ENCODE measurements at regions not wholly inside any gene's neighbourhood (a gene's known extent, or its start where the extent isn't known, plus 50 kb on each side); places are given as distances from the start of the nearest gene placed in this dataset.
A peak's percentile ranks its signal among the peaks of the same experiment; 100 is the strongest.

DNA sequence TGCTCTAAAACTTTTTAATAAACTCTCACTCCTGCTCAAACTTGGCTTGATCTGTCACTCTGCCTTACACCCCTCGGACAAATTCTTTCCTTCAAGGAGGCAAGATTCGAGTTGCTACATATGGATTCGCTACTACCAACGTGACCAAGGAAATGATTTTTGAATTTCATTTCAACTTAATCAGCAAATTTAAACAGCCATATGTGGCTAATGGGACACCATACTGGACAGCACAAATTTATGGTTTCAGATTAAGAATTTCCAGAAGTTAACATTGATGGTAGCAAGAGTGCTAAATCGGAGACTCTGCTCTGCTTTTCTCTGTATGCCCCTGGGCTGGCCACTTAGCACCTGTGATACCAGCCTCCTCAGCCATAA is 318.2 kb upstream of the PSMD7 start:
- Histone ChIP-seq H3K27ac (ENCODE audit: low read depth, low read length) (no peak overlapping the region), H3K36me3 (ENCODE audit: control insufficient read depth in 3 of 3, insufficient read depth in 3 of 3, low read length in 3 of 3) (no peaks in the 10 kb centered on the region), H3K9me3 (ENCODE audit: control insufficient read depth in 3 of 3, low read length in 3 of 3) (no peaks in the 10 kb centered on the region), H3K27me3 (ENCODE audit: control insufficient read depth in 3 of 3, insufficient read depth in 3 of 3, low read length in 3 of 3) (no peaks in the 10 kb centered on the region), H3K9ac (ENCODE audit: low read depth in 1 of 3, low read length in 3 of 3) (no peak overlapping the region), H3K4me3 (ENCODE audit: low read length in 3 of 3) (no peak overlapping the region), H3K4me1 (ENCODE audit: control insufficient read depth in 3 of 3, insufficient read depth in 3 of 3, low read length in 3 of 3) (no peaks in the 10 kb centered on the region)

- H3K36me3 ChIP-seq (ENCODE audit: control insufficient read depth in 3 of 3, insufficient read depth in 3 of 3, low read length in 3 of 3) = no peaks in the 10 kb centered on the region
- no peak overlapping the region for H3K9ac ChIP-seq (ENCODE audit: low read depth in 1 of 3, low read length in 3 of 3)
- H3K4me1 ChIP-seq (ENCODE audit: control insufficient read depth in 3 of 3, insufficient read depth in 3 of 3, low read length in 3 of 3) = no peaks in the 10 kb centered on the region
- no peak overlapping the region for H3K4me3 ChIP-seq (ENCODE audit: low read length in 3 of 3)
- H3K27me3 ChIP-seq (ENCODE audit: control insufficient read depth in 3 of 3, insufficient read depth in 3 of 3, low read length in 3 of 3) = no peaks in the 10 kb centered on the region
- no peak overlapping the region for H3K27ac ChIP-seq (ENCODE audit: low read depth, low read length)
- H3K9me3 ChIP-seq (ENCODE audit: control insufficient read depth in 3 of 3, low read length in 3 of 3) = no peaks in the 10 kb centered on the region
Observed at GRCh38 chr16:73976644-73977043, 320.0 kb upstream of the PSMD7 start.

DNA sequence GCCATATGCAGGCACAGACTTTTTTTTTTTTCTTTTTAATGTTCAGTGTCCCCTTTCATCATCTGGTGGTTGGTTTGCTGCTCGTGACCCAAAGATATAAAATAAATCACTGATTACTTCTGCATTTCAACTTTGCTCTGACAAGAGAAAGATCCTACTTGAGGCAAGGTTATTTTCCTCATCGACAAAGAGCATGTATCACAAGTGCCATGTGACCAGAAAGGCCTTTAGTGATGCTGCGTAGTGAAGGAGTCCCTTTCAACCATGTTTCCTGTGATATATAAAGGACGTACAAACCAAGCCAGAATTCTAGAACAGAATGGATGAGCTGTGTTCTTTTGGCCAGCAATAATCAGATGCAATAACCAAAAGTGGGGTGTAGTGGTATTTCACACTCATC is 323.4 kb upstream of the PSMD7 start:
- Histone ChIP-seq H3K4me1 (ENCODE audit: control insufficient read depth in 3 of 3, insufficient read depth in 3 of 3, low read length in 3 of 3) (no peaks in the 10 kb centered on the region), H3K9me3 (ENCODE audit: control insufficient read depth in 3 of 3, low read length in 3 of 3) (no peaks in the 10 kb centered on the region), H3K27me3 (ENCODE audit: control insufficient read depth in 3 of 3, insufficient read depth in 3 of 3, low read length in 3 of 3) (no peaks in the 10 kb centered on the region), H3K27ac (ENCODE audit: low read depth, low read length) (no peak overlapping the region), H3K36me3 (ENCODE audit: control insufficient read depth in 3 of 3, insufficient read depth in 3 of 3, low read length in 3 of 3) (no peaks in the 10 kb centered on the region), H3K4me3 (ENCODE audit: low read length in 3 of 3) (no peak overlapping the region), H3K9ac (ENCODE audit: low read depth in 1 of 3, low read length in 3 of 3) (no peak overlapping the region)

GRCh38 chr16:73966851-73967250 is 329.8 kb upstream of the PSMD7 start:
- peaks cover 0 to 4% (median 0%) of the 10 kb centered on the region in 3 donors for H3K9me3 ChIP-seq (ENCODE audit: control insufficient read depth in 3 of 3, low read length in 3 of 3)
- H3K4me1 ChIP-seq (ENCODE audit: control insufficient read depth in 3 of 3, insufficient read depth in 3 of 3, low read length in 3 of 3) = no peaks in the 10 kb centered on the region
- no peak overlapping the region for H3K4me3 ChIP-seq (ENCODE audit: low read length in 3 of 3)
- H3K36me3 ChIP-seq (ENCODE audit: control insufficient read depth in 3 of 3, insufficient read depth in 3 of 3, low read length in 3 of 3) = no peaks in the 10 kb centered on the region
- H3K9ac ChIP-seq (ENCODE audit: low read depth in 1 of 3, low read length in 3 of 3) = no peak overlapping the region
- H3K27ac ChIP-seq (ENCODE audit: low read depth, low read length) = no peak overlapping the region
- no peaks in the 10 kb centered on the region for H3K27me3 ChIP-seq (ENCODE audit: control insufficient read depth in 3 of 3, insufficient read depth in 3 of 3, low read length in 3 of 3)

DNA sequence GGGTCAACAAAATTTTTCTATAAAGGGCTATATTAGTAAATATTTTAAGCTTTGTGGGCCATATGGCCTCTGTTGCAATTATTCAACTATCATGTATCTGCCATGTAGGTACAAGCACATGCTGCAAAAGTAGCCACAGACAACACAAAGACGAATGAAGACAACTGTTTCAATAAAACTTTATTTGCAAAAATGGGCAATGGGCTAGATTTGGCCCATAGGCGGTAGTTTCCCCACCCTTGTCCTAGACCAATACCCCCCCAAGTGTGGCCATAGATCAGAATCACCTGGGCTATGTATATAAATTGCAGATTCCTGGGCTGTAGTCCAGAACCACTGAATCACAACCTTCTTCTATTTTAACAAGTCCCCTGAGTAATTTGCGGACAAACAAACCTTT is 331.0 kb upstream of the PSMD7 start:
- no peaks in the 10 kb centered on the region for H3K27me3 ChIP-seq (ENCODE audit: control insufficient read depth in 3 of 3, insufficient read depth in 3 of 3, low read length in 3 of 3)
- H3K4me3 ChIP-seq (ENCODE audit: low read length in 3 of 3) = no peak overlapping the region
- no peak overlapping the region for H3K9ac ChIP-seq (ENCODE audit: low read depth in 1 of 3, low read length in 3 of 3)
- peaks cover 0 to 4% (median 0%) of the 10 kb centered on the region in 3 donors for H3K9me3 ChIP-seq (ENCODE audit: control insufficient read depth in 3 of 3, low read length in 3 of 3)
- no peak overlapping the region for H3K27ac ChIP-seq (ENCODE audit: low read depth, low read length)
- no peaks in the 10 kb centered on the region for H3K36me3 ChIP-seq (ENCODE audit: control insufficient read depth in 3 of 3, insufficient read depth in 3 of 3, low read length in 3 of 3)
- no peaks in the 10 kb centered on the region for H3K4me1 ChIP-seq (ENCODE audit: control insufficient read depth in 3 of 3, insufficient read depth in 3 of 3, low read length in 3 of 3)

DNA sequence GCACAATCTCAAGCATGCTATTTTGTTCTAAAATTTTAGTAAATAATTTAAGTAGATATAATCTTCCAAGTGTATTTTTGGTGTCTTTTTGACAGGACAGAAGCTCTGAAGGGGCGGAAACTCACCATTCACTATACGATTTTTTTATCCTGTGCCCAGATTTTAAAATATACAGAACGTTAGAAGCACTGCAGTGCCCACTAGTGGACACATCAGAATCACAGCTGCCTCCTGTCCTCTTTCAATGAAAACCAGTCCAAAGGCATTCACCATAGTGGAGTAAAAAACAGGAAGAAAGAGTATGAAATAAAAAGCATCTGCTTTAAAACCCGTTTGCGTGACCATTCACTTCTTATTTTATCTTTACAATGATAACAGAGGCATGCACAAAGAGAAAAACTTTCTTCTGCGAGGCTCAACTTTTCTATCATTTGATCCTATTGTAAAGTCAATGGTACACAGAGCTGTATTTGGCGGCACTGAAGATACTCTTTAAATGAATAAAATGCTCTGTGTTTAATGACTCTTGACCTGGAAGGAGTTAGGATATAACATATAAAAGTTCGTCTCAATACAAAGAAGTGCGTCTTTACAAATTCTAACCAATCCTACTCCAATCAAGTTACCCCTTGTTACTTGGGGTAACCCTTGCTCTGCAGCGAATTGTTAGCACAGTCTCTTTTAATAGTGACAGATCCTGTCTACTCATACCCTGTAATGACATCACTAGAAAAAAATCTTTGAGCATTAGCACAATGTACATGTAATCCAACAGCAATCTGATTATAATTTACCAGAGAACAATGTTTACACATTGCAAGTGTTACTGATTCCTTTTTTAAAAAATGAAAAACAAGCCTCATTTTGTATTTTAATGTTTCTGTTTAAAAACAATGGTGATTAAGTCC is 339.8 kb upstream of the PSMD7 start:
- Histone ChIP-seq H3K4me1 (ENCODE audit: control insufficient read depth in 3 of 3, insufficient read depth in 3 of 3, low read length in 3 of 3) (peaks cover under 1 to 2% (median under 1%) of the 10 kb centered on the region in 3 donors), H3K27me3 (ENCODE audit: control insufficient read depth in 3 of 3, insufficient read depth in 3 of 3, low read length in 3 of 3) (no peaks in the 10 kb centered on the region), H3K9me3 (ENCODE audit: control insufficient read depth in 3 of 3, low read length in 3 of 3) (no peaks in the 10 kb centered on the region), H3K9ac (ENCODE audit: low read depth in 1 of 3, low read length in 3 of 3) (peak overlapping the region in 1 of 3 donors; percentile 14), H3K4me3 (ENCODE audit: low read length in 3 of 3) (no peak overlapping the region), H3K36me3 (ENCODE audit: control insufficient read depth in 3 of 3, insufficient read depth in 3 of 3, low read length in 3 of 3) (no peaks in the 10 kb centered on the region), H3K27ac (ENCODE audit: low read depth, low read length) (no peak overlapping the region)

DNA sequence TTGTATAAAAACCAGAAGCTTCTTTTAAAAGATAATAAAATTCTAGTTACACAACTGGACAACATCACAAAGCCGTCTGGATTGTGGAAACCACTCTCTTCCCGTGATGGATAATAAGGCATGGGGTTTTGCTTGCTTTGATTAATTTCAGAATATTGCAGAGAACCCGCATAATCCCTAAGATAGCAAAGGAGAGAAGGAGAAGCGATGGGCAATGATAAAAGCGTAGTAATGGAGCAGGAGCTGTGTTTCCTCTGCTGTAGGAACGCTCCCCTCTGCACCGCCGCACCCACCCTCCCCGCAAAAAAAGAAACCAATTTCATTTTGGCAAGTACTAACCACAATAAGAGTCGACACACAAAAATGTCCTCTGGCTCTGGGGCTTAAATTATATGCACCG is 340.9 kb upstream of the PSMD7 start:
- H3K36me3 ChIP-seq (ENCODE audit: control insufficient read depth in 3 of 3, insufficient read depth in 3 of 3, low read length in 3 of 3) = no peaks in the 10 kb centered on the region
- no peaks in the 10 kb centered on the region for H3K9me3 ChIP-seq (ENCODE audit: control insufficient read depth in 3 of 3, low read length in 3 of 3)
- no peak overlapping the region for H3K4me3 ChIP-seq (ENCODE audit: low read length in 3 of 3)
- H3K27me3 ChIP-seq (ENCODE audit: control insufficient read depth in 3 of 3, insufficient read depth in 3 of 3, low read length in 3 of 3) = no peaks in the 10 kb centered on the region
- no peak overlapping the region for H3K27ac ChIP-seq (ENCODE audit: low read depth, low read length)
- H3K4me1 ChIP-seq (ENCODE audit: control insufficient read depth in 3 of 3, insufficient read depth in 3 of 3, low read length in 3 of 3) = peaks cover 8 to 12% (median 8%) of the 10 kb centered on the region in 3 donors
- H3K9ac ChIP-seq (ENCODE audit: low read depth in 1 of 3, low read length in 3 of 3) = no peak overlapping the region

- peaks cover 8 to 12% (median 8%) of the 10 kb centered on the region in 3 donors for H3K4me1 ChIP-seq (ENCODE audit: control insufficient read depth in 3 of 3, insufficient read depth in 3 of 3, low read length in 3 of 3)
- H3K9me3 ChIP-seq (ENCODE audit: control insufficient read depth in 3 of 3, low read length in 3 of 3) = no peaks in the 10 kb centered on the region
- H3K27ac ChIP-seq (ENCODE audit: low read depth, low read length) = no peak overlapping the region
- H3K4me3 ChIP-seq (ENCODE audit: low read length in 3 of 3) = no peak overlapping the region
- H3K27me3 ChIP-seq (ENCODE audit: control insufficient read depth in 3 of 3, insufficient read depth in 3 of 3, low read length in 3 of 3) = no peaks in the 10 kb centered on the region
- no peak overlapping the region for H3K9ac ChIP-seq (ENCODE audit: low read depth in 1 of 3, low read length in 3 of 3)
- H3K36me3 ChIP-seq (ENCODE audit: control insufficient read depth in 3 of 3, insufficient read depth in 3 of 3, low read length in 3 of 3) = no peaks in the 10 kb centered on the region
Observed at GRCh38 chr16:73955255-73955654, 341.4 kb upstream of the PSMD7 start.

DNA sequence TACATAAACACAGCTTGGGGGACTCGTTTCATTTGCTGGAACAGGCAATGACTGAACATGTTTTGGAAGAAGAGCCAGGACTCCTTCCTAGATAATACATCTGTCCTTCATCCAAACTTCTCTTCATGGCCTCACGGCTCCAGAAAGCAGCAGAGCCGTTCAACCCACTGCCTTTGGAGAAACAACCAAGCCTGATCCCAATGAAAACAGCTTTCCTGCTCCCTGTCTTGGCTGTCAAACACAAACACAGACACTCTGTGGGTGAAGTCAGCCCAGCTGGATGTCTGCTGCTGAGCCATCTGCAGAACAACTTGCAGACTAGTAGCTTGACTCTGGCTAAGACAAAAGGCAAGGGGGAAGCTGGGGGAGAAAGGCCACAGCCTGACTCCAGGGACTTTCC is 345.1 kb upstream of the PSMD7 start:
- peaks cover 13 to 16% (median 15%) of the 10 kb centered on the region in 3 donors for H3K4me1 ChIP-seq (ENCODE audit: control insufficient read depth in 3 of 3, insufficient read depth in 3 of 3, low read length in 3 of 3)

DNA sequence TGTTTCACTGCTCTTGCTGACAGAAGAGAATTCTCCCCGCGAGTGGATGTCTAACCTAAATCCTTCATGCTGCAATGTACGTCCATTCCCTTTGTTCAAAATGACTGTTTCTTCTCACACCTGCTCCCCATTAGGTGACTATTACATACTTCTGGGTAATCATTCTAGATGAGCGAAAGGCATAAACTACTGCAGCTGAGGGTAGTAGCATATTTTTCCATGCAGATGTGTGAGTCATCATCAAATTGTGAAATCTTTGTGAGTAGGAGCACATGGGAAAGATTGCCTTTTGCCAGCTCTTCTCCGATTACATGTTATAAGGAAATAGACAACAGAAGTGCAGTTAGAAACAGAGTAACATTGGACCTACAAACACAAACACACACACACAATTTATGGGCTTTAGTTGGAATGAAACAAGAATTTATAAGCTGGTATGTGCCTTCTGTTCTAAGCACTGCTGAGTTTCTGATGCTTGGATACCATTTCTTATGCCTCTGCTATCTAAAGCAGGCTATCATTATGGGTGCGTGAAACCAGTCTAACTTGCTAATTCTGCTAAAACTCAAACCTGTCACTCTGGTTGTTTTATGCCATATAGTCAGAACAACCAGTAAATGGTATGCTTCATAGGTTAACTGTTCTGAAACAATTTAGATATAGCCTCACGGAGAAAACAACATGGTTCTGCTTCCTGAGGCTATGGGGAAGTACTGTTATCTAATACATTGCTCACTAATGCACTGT is 346.9 kb upstream of the PSMD7 start:
- Histone ChIP-seq H3K4me1 (ENCODE audit: control insufficient read depth in 3 of 3, insufficient read depth in 3 of 3, low read length in 3 of 3) (peaks cover 13 to 16% (median 15%) of the 10 kb centered on the region in 3 donors), H3K27ac (ENCODE audit: low read depth, low read length) (peak overlapping the region; percentile 70)

More for the DNA sequence above, 345.1 kb upstream of the PSMD7 start:
- no peak overlapping the region for H3K9ac ChIP-seq (ENCODE audit: low read depth in 1 of 3, low read length in 3 of 3)
- H3K27me3 ChIP-seq (ENCODE audit: control insufficient read depth in 3 of 3, insufficient read depth in 3 of 3, low read length in 3 of 3) = no peaks in the 10 kb centered on the region
- no peak overlapping the region for H3K4me3 ChIP-seq (ENCODE audit: low read length in 3 of 3)
- no peaks in the 10 kb centered on the region for H3K36me3 ChIP-seq (ENCODE audit: control insufficient read depth in 3 of 3, insufficient read depth in 3 of 3, low read length in 3 of 3)
- H3K9me3 ChIP-seq (ENCODE audit: control insufficient read depth in 3 of 3, low read length in 3 of 3) = no peaks in the 10 kb centered on the region
- H3K27ac ChIP-seq (ENCODE audit: low read depth, low read length) = peak overlapping the region; percentile 62

More for the DNA sequence above, 346.9 kb upstream of the PSMD7 start:
- H3K27me3 ChIP-seq (ENCODE audit: control insufficient read depth in 3 of 3, insufficient read depth in 3 of 3, low read length in 3 of 3) = no peaks in the 10 kb centered on the region
- no peaks in the 10 kb centered on the region for H3K9me3 ChIP-seq (ENCODE audit: control insufficient read depth in 3 of 3, low read length in 3 of 3)
- peak overlapping the region in 1 of 3 donors; percentile 69 for H3K9ac ChIP-seq (ENCODE audit: low read depth in 1 of 3, low read length in 3 of 3)
- H3K36me3 ChIP-seq (ENCODE audit: control insufficient read depth in 3 of 3, insufficient read depth in 3 of 3, low read length in 3 of 3) = no peaks in the 10 kb centered on the region
- H3K4me3 ChIP-seq (ENCODE audit: low read length in 3 of 3) = peak overlapping the region in 2 of 3 donors; percentile 11 to 49

Measured in skeletal muscle tissue (tissue), 3 donors.